ENCODE measurements at regions not wholly inside any gene's neighbourhood (a gene's known extent, or its start where the extent isn't known, plus 50 kb on each side); places are given as distances from the start of the nearest gene placed in this dataset.

GRCh38 chr17:71063127-71063526, 893.8 kb downstream of the KCNJ2 start:
- H3K4me3 ChIP-seq (ENCODE audit: low read depth, poor library complexity, severe bottlenecking), result no peak overlapping the region
- intact Hi-C loops (cut with DNase I; ENCODE audit: low total_unique reads), result no loop called here
- DNase-seq (ENCODE audit: low spot score in 2 of 2), result no peak
- 36 to 48% methylated on average over 2 of the region's 2 CpGs for WGBS, 2 donors
- no peak for TF ChIP-seq POLR2A (IDR thresholded peaks at IDR 0.05)
- no peak for TF ChIP-seq CTCF (IDR thresholded peaks at IDR 0.05)

GRCh38 chr17:71063559-71063958, 894.2 kb downstream of the KCNJ2 start:
- no peak for TF ChIP-seq POLR2A (IDR thresholded peaks at IDR 0.05)
- TF ChIP-seq CTCF (IDR thresholded peaks at IDR 0.05), result no peak
- WGBS, 2 donors, result 67 to 76% methylated on average over 3 of the region's 3 CpGs
- intact Hi-C loops (cut with DNase I; ENCODE audit: low total_unique reads), result no loop called here
- no peak overlapping the region for H3K4me3 ChIP-seq (ENCODE audit: low read depth, poor library complexity, severe bottlenecking)
- no peak for DNase-seq (ENCODE audit: low spot score in 2 of 2)

- no peak overlapping the region for H3K4me3 ChIP-seq (ENCODE audit: low read depth, poor library complexity, severe bottlenecking)
- intact Hi-C loops (cut with DNase I; ENCODE audit: low total_unique reads), result no loop called here
- DNase-seq (ENCODE audit: low spot score in 2 of 2), result no peak
- 79 to 80% methylated on average over 9 of the region's 9 CpGs for WGBS, 2 donors
- TF ChIP-seq POLR2A (IDR thresholded peaks at IDR 0.05) (no peak), CTCF (IDR thresholded peaks at IDR 0.05) (no peak)
Measured at GRCh38 chr17:71067669-71068407, 898.5 kb downstream of the KCNJ2 start.

- DNase-seq (ENCODE audit: low spot score in 2 of 2), result no peak
- intact Hi-C loops (cut with DNase I; ENCODE audit: low total_unique reads), result no loop called here
- TF ChIP-seq CTCF (IDR thresholded peaks at IDR 0.05) (no peak), POLR2A (IDR thresholded peaks at IDR 0.05) (no peak)
- no peak overlapping the region for H3K4me3 ChIP-seq (ENCODE audit: low read depth, poor library complexity, severe bottlenecking)
Measured at GRCh38 chr17:71068408-71068750, 899.0 kb downstream of the KCNJ2 start.

GRCh38 chr17:71071041-71071440, 901.7 kb downstream of the KCNJ2 start:
- TF ChIP-seq POLR2A (IDR thresholded peaks at IDR 0.05) (no peak), CTCF (IDR thresholded peaks at IDR 0.05) (no peak)
- WGBS, 2 donors, result 94 to 98% methylated on average over 4 of the region's 4 CpGs
- DNase-seq (ENCODE audit: low spot score in 2 of 2), result no peak
- intact Hi-C loops (cut with DNase I; ENCODE audit: low total_unique reads), result no loop called here
- H3K4me3 ChIP-seq (ENCODE audit: low read depth, poor library complexity, severe bottlenecking), result no peak overlapping the region

GRCh38 chr17:71071837-71072236, 902.5 kb downstream of the KCNJ2 start:
- intact Hi-C loops (cut with DNase I; ENCODE audit: low total_unique reads), result no loop called here
- WGBS, 2 donors, result 66 to 80% methylated on average over 10 of the region's 10 CpGs
- no peak overlapping the region for H3K4me3 ChIP-seq (ENCODE audit: low read depth, poor library complexity, severe bottlenecking)
- DNase-seq (ENCODE audit: low spot score in 2 of 2), result no peak
- TF ChIP-seq CTCF (IDR thresholded peaks at IDR 0.05) (no peak), POLR2A (IDR thresholded peaks at IDR 0.05) (no peak)
